ENCODE measurements at regions not wholly inside any gene's neighbourhood (a gene's known extent, or its start where the extent isn't known, plus 50 kb on each side); places are given as distances from the start of the nearest gene placed in this dataset.
"Not testable (repeated sequence)": the region's sequence is repeated elsewhere in the genome, so short reads cannot be mapped to it uniquely, and the experiment has no call there.

- no peak for DNase-seq
Measured at GRCh38 chr16:11416228-11417001, 71.2 kb downstream of the RMI2 start.

DNA sequence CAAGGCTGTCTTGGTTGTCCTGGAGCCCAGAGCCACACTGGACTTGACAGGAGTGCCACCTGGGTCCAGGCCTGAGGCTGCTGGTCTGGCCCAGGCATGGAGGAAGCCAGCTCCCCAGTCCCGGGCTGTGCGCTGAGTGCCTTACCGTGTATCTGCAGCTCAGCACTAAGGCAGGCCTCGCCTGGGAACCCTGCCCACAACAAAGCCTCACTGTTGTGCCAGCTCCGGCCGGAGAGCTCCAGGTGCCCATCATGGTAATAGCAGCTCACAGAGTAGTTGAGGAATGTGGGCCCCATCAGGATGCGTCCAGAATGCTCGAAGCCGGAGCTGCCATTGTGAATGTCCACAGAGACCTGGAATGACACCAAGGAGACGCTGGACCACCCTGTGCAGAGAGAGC lies 72.2 kb downstream of the RMI2 start:
- no peak for DNase-seq

DNA sequence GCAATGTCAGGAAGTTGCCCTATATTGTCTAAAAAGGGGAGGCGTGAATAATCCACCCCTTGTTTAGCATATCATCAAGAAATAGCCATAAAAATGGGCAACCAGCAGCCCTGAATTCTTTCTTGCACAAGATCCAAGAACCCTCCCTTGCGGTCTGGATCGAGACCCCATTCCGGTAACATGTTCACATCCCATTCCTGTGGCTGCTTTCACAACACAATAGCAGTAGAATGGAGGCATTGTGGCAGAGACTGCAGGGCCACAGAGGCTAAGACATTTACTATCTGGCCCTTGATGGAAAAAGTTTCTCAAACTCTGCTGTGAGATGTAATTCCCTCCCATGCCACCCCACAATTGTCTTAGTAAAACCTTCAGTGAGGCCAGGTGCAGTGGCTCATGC lies 73.2 kb downstream of the RMI2 start:
- no peak for DNase-seq

DNA sequence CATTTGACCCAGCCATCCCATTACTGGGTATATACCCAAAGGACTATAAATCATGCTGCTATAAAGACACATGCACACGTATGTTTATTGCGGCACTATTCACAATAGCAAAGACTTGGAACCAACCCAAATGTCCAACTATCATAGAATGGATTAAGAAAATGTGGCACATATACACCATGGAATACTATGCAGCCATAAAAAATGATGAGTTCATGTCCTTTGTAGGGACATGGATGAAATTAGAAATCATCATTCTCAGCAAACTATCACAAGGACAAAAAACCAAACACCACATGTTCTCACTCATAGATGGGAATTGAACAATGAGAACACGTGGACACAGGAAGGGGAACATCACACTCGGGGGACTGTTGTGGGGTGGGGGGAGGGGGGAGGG lies 74.8 kb downstream of the RMI2 start:
- not testable (repeated sequence) for DNase-seq

DNA sequence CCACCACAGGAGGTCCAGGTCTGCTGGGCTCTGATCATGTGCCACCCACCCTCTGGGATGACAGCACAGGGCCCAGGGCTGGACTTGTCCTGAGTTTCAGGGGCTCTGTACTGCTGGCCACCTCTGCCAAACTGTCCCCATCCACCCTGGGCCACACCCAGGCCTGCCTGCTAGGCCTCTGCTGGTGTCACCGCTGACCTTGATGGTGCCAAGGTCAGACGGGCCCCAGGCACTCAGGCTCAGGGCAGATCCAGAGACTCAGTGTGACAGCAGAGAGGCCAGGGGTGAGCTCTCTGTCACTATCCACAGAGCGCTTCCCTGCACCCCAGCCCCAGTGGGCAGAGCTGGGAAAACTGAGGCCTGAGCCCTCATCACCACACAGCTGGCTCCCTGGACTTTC lies 75.6 kb downstream of the RMI2 start:
- DNase-seq, result no peak

DNA sequence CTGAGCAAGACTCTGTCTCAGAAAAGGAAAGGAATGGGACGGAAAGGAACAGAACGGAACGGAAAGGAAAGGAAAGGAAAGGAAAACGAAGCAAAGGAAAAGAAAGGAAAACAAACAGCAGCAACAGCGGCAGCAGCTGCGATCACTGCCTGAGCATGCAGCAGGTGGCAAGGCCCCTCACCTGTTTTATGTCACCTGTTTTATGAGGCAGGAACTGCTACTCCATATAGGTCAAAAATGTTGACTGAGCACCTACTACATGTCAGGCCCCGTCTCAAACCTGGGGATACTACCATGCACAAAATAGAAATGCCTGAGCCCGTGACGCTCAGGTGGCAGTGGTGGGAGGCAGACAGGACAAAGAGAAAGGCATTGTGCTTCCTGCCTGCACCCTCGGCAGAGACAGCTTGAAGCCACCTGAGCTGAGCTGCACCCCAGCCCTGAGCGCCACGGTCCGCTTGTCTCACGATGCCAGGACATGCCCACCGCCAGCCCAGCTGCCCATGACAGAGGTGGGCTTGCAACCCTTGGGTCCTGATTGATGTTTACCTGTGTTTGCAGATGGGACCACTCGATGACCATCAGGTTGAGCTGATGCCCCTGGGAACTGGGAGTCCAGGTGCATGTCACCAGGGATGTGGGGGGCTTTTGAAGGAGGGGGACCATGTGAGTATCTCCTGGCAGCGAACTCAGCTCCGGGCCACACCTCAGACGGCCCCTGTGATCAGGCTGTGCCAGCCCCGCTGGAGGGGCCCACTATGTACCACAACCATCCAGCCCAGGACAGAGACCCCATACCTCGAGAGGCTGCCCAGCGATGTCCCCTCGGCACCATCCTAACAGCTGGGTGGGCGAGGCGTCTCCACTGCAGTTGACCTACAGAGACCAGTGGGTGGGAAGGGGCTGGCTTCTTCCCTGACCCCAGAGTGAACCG lies 77.4 kb downstream of the RMI2 start:
- DNase-seq, result no peak

GRCh38 chr16:11423315-11424117 lies 78.3 kb downstream of the RMI2 start:
- DNase-seq, result no peak

DNA sequence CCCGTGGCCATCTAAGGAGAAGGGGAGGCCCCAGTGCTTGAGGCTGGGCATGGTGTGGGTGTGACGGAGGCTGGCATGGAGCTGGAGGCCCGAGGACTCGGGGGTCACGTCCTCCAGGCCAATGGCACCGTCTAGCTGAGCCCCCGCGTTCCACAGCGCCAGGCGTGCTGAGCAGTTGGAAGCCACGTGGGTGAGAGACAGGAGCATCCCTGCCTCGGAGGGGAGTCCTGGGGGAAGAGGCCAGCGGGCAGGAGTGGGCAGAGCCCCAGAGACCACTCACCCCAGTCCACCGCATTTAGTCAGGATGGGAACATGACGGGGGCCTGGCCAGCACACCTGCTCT lies 78.8 kb downstream of the RMI2 start:
- DNase-seq, result no peak

DNA sequence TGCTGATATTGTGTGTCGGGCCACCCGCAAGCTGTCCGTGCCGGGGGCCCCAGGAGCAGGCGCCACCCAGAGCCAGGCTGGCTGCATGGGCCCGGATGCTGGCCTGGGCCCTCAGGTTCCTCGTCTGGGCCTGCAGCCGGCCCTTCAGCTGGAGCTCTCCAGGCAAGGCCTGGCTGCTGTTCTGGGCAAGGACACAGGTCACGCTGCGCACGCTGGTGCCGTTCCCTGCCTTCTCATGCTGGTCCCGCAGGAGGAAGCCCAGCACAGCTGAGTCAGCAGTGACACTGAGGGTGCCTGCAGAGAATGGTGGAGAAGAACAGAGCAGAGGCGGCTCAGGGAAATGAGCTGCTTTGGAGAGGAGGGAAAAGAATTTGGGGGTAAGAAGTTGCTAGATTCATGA lies 79.9 kb downstream of the RMI2 start:
- no peak for DNase-seq

DNA sequence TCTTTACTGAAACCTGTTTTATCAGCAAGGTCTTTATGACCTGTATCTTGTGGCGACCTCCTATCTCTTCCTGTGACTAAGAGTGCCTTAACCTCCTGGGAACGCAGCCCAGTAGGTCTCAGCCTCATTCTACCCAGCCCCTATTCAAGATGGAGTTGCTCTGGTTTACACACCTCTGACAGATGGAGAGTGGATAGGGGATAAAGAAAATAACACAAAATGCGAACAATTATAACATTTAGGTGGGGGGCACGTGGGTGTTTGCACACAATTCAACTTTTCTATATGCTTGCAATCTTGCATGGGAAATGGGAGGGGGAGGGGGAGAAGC lies 83.3 kb downstream of the RMI2 start:
- no peak for DNase-seq

- no peak for DNase-seq
Measured at GRCh38 chr16:11429123-11429522, 83.9 kb downstream of the RMI2 start.

- no peak for DNase-seq
Measured at GRCh38 chr16:11429823-11430222, 84.6 kb downstream of the RMI2 start.

- no peak for DNase-seq
Measured at GRCh38 chr16:11430601-11431317, 85.5 kb downstream of the RMI2 start.

DNA sequence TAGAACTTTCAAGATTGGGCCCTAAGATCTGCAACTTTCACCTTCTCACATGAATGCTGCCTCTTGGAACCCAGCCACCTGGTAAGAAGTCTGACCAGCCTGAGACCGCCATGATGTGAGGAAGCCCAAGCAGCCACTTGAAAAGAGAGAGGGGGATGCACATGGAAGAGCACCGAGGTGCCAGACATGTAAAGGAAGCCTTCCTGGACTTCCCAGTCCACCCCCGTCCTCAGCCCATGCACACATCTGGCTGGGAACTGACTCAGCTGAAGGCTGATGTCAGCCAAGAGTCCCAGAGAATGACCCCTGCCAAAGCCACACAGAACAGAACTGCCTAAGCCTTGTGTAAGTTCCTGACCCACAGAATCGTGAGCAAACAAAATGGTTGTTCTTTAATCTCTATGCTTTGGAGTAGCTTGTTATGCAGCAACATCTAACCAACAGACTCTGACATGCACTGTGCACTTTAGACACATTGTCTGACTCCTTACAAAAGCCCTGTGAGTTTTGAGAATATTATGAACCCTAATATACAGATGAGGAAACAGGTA lies 86.7 kb downstream of the RMI2 start:
- DNase-seq, result no peak

DNA sequence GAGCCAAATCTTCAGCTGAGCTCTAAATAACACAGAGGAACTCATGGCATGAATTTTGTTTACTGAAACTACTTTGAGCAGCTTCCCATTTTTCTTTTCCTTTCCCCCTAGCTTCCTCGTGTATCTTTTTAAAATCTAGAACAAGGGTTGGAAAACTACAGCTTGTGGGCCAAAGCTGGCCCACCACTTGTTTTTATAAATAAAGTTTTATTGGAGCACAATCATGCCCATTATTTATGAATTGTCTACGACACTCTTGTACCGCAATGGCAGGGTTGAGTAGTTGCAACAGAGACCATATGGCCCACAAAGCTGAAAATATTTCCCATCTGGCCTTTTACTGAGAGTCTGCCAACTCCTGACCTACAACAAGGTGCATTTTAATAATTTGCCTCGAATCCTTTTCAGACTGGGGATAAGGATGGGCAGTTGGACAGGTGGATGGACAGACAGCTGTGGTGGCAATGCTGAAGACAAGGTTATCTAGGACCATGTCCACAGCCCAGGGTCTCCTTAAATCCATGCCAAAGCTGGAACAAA lies 87.7 kb downstream of the RMI2 start:
- DNase-seq, result no peak

- no peak for DNase-seq
Measured at GRCh38 chr16:11435576-11435975, 90.3 kb downstream of the RMI2 start.

DNA sequence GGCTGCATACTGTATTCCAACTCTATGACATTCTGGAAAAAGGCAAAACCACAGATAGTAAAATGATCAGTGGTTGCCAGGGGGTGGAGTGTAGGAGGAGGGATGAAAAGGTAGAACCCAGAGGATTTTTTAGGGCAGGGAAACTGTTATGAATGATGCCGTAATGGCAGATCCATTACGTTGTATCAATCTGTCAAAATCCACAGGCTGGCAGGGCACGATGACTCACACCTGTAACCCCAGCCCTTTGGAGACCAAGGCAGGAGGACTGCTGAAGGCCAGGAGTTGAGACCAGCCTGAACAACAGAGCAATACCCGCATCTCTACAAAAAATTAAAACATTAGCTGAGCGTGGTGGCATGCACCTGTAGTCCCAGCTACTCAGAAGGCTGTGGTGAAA lies 91.8 kb downstream of the RMI2 start:
- no peak for DNase-seq

GRCh38 chr16:11439790-11440656 lies 94.8 kb downstream of the RMI2 start:
- DNase-seq, result no peak

DNA sequence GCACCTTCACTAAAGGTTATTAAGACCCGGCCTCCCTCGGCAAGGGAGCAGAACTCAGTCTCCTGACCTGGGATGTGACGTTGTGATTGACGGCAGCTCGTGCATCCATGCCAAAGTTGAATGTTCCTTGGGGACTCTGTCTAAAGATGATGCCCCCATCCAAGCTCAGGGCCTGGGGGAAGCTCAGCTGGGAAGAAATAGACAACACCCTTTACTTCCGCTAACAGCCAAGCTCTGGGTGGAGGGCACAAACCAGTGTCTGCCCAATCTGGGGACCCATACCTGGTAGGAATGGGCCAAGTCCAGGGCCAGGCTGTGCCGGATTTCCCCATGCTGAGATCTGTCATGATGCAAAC lies 95.4 kb downstream of the RMI2 start:
- no peak for DNase-seq

DNA sequence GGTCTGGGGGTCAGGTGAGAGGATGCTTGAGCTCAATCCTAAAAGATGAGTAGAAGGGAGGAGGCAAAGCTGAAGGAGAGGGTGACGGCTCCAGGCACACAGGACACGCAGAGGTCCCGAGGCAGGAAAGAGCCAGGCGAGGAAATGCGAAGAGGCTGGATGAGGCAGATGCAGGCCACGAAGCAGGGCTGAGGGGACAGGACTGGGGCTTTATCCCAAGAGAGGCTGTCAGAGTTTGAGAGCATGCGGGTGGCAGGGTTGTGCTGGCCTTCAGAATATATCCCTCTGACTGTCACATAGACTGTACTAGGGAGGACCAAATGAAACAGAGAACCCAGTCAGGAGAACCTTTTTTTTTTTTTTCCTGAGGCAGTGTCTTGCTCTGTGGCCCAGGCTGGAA lies 100.2 kb downstream of the RMI2 start:
- DNase-seq, result no peak

DNA sequence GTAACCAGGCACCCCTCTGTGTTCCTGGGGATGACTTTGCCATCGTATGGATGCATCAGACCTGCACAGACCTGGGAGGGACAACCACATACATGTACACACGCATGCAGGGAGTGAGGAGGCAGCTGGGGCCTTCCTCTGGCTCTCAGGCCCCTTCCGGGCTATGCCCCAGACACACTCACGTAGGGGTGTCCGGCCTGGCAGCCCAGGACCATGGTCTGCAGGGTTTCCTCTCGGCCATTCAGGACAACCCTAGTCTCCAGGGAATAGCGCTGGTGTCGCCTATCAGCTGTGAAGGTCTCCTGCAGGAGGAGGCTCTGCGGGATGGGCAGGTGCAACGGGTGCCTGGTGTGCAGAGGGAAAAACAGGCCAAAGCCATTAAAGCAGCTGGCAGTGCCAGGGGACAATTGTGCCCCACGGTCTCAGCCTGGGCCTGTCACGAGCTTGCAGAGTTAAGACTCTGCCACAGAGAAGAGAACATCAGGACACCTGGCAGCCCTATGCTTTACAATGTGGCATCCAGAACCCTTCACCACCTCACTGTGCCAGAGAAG lies 101.4 kb downstream of the RMI2 start:
- DNase-seq, result no peak
